Epithelial cell of esophagus (primary cell): ENCODE measurements at regions not wholly inside any gene's neighbourhood (a gene's known extent, or its start where the extent isn't known, plus 50 kb on each side); places are given as distances from the start of the nearest gene placed in this dataset.
"Not testable (repeated sequence)": the region's sequence is repeated elsewhere in the genome, so short reads cannot be mapped to it uniquely, and the experiment has no call there.

Experiments used
- DNase-seq: peaks from one replicate; pipeline ENCODE4 v3.0.0; 2010; ENCODE audit warnings: low read depth
- H3K4me3 ChIP-seq: 2 replicates; pipeline ENCODE4 v1.5.1; 2011; ENCODE audit warnings: mild to moderate bottlenecking, low read length, control low read depth
- CTCF ChIP-seq: IDR thresholded peaks from 2 replicates; pipeline ENCODE4 v1.5.1; 2011; ENCODE audit warnings: low read depth, mild to moderate bottlenecking, low read length, control low read depth, inconsistent platforms; ENCODE audit not compliant: insufficient read depth; ENCODE audit errors: missing control alignments

DNA sequence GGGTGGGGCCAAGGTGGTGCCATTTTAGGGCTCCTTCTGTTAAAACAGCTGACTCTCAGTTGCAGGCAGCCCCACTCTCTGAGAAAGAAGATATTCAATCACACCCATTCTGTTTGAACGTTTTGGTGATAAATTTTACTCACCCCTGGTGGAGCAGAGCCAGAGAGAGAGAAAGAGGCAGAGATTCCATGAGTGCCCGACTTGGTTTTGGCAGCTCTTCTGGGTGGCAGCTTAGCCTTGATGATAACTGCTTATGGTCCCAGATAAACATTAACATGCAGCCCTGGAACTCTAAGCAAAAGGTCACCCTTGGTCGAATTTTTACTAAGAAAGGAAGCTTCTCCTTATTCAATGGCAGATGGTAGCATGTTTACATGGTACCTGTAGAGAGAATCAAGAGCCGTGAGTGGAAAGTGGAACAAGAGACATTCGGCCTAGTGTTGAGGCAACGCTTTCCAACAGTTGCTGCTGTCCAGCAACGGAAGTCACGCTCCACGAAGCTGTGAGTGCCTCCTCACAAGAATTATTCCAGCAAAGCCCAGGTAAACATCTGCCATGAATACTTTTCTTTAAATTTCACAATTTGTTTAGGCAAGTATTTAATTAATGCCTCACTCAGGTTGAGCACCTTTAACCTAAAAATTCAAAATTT is 530.6 kb upstream of the ROBO2 start:
- TF ChIP-seq CTCF: no peak
- H3K4me3 ChIP-seq: no peak overlapping the region
- no peak for DNase-seq

GRCh38 chr3:76514836-76515235 is 525.1 kb upstream of the ROBO2 start:
- no peak for TF ChIP-seq CTCF
- no peak for DNase-seq
- H3K4me3 ChIP-seq: no peak overlapping the region

DNA sequence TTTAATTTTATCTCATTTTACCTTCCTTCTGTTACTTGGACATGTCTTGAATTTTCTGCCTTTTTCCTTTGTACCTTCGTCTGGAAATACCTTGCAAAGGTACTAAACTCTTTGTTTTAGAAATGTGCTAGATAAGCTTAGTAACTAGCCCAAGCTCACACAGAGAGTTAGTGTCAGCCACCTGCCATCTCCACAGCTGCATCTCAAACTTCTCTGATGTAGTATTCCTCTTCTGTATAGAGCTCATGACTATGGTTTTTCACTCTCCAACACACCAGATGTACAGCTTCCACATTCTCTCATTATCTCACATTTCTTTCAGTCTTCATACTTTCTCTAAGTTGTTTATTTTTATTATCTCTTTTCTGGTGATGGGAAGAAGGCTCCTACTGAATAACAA is 516.6 kb upstream of the ROBO2 start:
- no peak for TF ChIP-seq CTCF
- no peak for DNase-seq
- no peak overlapping the region for H3K4me3 ChIP-seq

DNA sequence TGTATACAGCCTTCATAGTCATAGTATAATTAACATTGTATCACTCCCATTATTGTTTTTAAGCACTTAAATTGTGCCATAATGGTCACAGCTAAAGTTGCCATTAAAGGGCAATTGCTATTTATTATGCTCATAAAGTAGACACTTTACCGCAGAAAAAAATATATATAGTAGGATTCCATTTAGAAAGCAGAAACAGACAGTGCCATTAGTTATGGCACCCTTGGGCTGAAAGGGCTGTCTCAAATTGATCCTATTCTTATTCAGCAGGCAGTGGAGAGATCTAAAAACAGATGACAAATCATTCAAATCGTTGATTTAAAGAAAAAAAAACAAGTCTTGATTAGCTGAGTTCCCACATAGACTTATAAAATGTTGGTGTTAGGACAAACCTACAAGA is 514.2 kb upstream of the ROBO2 start:
- no peak for TF ChIP-seq CTCF
- DNase-seq: no peak
- H3K4me3 ChIP-seq: no peak overlapping the region

DNA sequence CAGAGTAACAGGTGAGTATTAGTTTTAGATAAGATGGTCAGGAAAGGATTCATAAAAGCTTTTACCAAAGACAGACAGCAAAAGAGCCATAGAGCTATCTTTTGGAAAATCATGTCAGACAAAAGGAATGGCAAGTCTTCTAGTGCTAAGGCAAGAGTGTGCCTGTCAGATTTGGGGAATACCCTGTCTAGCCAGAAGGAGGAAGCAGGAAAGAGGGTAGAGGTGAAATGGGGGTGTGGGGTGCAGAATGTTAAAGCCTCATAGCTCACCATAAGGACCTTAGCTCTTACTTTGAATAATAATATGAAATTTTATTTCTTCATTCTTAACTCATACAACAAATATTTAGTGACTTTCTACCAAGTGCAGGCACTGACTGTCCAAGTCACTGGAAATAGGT is 512.1 kb upstream of the ROBO2 start:
- no peak for TF ChIP-seq CTCF
- H3K4me3 ChIP-seq: no peak overlapping the region
- DNase-seq: no peak

- no peak for DNase-seq
- TF ChIP-seq CTCF: no peak
- H3K4me3 ChIP-seq: no peak overlapping the region
These were observed 507.6 kb upstream of the ROBO2 start for GRCh38 chr3:76532158-76532822.

GRCh38 chr3:76533710-76534109 is 506.2 kb upstream of the ROBO2 start:
- not testable (repeated sequence) for DNase-seq

GRCh38 chr3:76537857-76538256 is 502.0 kb upstream of the ROBO2 start:
- not testable (repeated sequence) for H3K4me3 ChIP-seq, DNase-seq

More at GRCh38 chr3:76533710-76534109, 506.2 kb upstream of the ROBO2 start:
- not testable (repeated sequence) for H3K4me3 ChIP-seq
